ENCODE measurements at regions not wholly inside any gene's neighbourhood (a gene's known extent, or its start where the extent isn't known, plus 50 kb on each side); places are given as distances from the start of the nearest gene placed in this dataset.
"Not testable (repeated sequence)": the region's sequence is repeated elsewhere in the genome, so short reads cannot be mapped to it uniquely, and the experiment has no call there.

DNA sequence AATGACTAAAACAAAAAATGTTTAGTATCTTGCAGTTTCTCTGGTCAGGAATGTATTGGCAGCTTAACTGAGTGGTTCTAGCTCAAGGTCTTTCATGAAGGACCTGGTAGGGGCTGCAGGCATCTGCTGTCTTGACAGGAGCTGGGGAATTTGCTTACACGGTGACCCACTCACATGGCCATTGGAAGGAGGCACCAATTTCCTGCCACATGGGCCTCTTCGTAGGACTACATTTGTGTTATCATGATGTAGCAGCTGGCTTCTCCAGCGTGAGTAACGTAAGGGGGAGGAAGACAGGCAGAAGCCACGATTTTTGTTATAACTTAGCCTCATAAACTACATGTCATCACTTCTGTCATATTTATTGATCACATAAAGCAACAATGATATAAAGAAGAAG is 376.3 kb downstream of the AMY1C start:
- H3K4me3 Mint-ChIP-seq: no peak overlapping the region
- H3K27ac Mint-ChIP-seq: no peak overlapping the region
- H3K9me3 Mint-ChIP-seq: no peaks in the 10 kb centered on the region
- H3K4me1 Mint-ChIP-seq: no peaks in the 10 kb centered on the region
- ChIA-PET CTCF (no interaction called here), POLR2A (no interaction called here)
- DNase-seq: no peak
- H3K36me3 Mint-ChIP-seq (ENCODE audit: low read depth): no peaks in the 10 kb centered on the region
- no peaks in the 10 kb centered on the region for H3K27me3 Mint-ChIP-seq

GRCh38 chr1:104132382-104132973 is 382.8 kb downstream of the AMY1C start:
- DNase-seq: no peak
- Mint-ChIP-seq H3K9me3 (no peaks in the 10 kb centered on the region), H3K27ac (no peak overlapping the region), H3K27me3 (no peaks in the 10 kb centered on the region), H3K4me3 (no peak overlapping the region), H3K4me1 (no peaks in the 10 kb centered on the region), H3K36me3 (ENCODE audit: low read depth) (no peaks in the 10 kb centered on the region)
- ChIA-PET CTCF (no interaction called here), POLR2A (no interaction called here)

GRCh38 chr1:104135036-104135435 is 385.3 kb downstream of the AMY1C start:
- H3K36me3 Mint-ChIP-seq (ENCODE audit: low read depth); H3K4me3 Mint-ChIP-seq; DNase-seq; POLR2A ChIA-PET; H3K9me3 Mint-ChIP-seq; H3K27ac Mint-ChIP-seq; CTCF ChIA-PET; H3K4me1 Mint-ChIP-seq; H3K27me3 Mint-ChIP-seq: not testable (repeated sequence)

DNA sequence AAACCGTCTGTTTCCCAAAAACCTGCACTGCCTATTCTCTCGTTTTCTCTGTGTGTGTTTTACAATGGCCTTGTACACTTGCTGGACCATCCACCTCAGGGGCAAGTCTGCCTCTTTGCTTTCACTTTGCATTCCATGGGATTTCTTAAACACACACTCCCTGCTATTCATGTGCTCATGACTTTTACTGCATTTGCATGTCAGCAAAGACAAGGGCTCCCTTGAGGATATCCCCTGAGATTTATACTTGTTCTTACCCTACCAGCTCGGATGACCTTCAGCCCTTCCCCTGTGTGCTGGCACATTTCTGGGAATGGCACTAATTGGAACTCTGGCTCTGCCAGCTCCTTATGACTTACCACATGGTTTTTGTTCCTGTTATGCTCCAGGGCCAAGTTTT is 386.9 kb downstream of the AMY1C start:
- H3K36me3 Mint-ChIP-seq (ENCODE audit: low read depth): no peaks in the 10 kb centered on the region
- ChIA-PET CTCF (no interaction called here), POLR2A (no interaction called here)
- H3K4me1 Mint-ChIP-seq: no peaks in the 10 kb centered on the region
- peaks cover 2% of the 10 kb centered on the region for H3K9me3 Mint-ChIP-seq
- H3K27ac Mint-ChIP-seq: no peak overlapping the region
- H3K4me3 Mint-ChIP-seq: no peak overlapping the region
- no peak for DNase-seq
- no peaks in the 10 kb centered on the region for H3K27me3 Mint-ChIP-seq

DNA sequence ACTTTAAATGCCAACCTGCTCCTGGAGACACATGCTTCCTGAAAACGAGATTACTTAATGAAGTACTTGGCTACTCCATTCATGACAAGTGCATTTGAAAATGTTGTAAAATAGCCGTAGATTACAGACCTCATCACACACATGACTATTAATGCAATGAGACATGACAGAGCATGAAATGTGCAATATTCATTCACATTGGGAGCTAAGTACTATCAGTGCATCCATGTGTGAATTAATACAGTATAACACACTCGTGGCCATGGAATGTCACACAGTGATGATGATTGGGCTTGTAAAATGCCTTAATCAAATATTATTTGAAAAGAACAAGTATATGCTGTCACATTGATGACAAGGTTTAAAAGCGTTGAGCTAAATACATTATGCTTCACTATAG is 407.0 kb downstream of the AMY1C start:
- ChIA-PET CTCF (interaction anchor here (1.5 kb wide), 1 partner anchor 9 kb away, joined by 3 read pairs; no protein-coding TSS in a partner anchor), POLR2A (no interaction called here)
- no peak for DNase-seq
- Mint-ChIP-seq H3K9me3 (peaks cover 7% of the 10 kb centered on the region), H3K36me3 (ENCODE audit: low read depth) (no peaks in the 10 kb centered on the region), H3K4me1 (no peaks in the 10 kb centered on the region), H3K4me3 (no peak overlapping the region), H3K27ac (no peak overlapping the region), H3K27me3 (no peaks in the 10 kb centered on the region)

GRCh38 chr1:104163912-104164476 is 414.3 kb downstream of the AMY1C start:
- Mint-ChIP-seq H3K36me3 (ENCODE audit: low read depth) (no peaks in the 10 kb centered on the region), H3K27me3 (no peaks in the 10 kb centered on the region), H3K4me3 (no peak overlapping the region), H3K27ac (no peak overlapping the region), H3K4me1 (no peaks in the 10 kb centered on the region), H3K9me3 (no peaks in the 10 kb centered on the region)
- ChIA-PET POLR2A (no interaction called here), CTCF (interaction anchor here (0.6 kb wide), 1 partner anchor 355 kb away, joined by 4 read pairs; no protein-coding TSS in a partner anchor)
- no peak for DNase-seq

DNA sequence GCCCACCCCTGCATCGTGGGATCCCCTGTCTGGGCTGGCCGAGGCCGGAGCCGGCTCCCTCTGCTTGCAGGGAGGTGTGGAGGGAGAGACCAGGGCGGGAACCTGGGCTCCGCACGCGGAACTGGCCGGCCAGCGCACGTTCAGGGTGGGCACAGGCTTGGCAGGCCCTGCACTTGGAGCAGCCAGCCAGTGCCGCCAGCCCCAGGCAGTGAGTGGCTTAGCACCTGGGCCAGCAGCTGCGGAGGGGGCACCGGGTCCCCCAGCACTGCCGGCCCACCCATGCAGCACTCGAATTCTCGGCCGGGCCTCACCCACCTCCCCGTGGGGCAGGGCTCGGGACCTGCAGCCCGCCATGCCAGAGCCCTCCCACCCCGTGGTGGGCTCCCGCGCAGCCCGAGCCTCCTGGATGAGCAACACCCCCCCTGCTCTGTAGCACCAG is 422.6 kb downstream of the AMY1C start:
- POLR2A ChIA-PET: no interaction called here
- Mint-ChIP-seq H3K4me3 (no peak overlapping the region), H3K27me3 (no peaks in the 10 kb centered on the region), H3K9me3 (peaks cover 6% of the 10 kb centered on the region), H3K36me3 (ENCODE audit: low read depth) (no peaks in the 10 kb centered on the region), H3K4me1 (no peaks in the 10 kb centered on the region), H3K27ac (no peak overlapping the region)
- no peak for DNase-seq
- CTCF ChIA-PET: no interaction called here

- peaks cover 2% of the 10 kb centered on the region for H3K9me3 Mint-ChIP-seq
- H3K4me1 Mint-ChIP-seq: no peaks in the 10 kb centered on the region
- ChIA-PET CTCF (no interaction called here), POLR2A (no interaction called here)
- no peaks in the 10 kb centered on the region for H3K36me3 Mint-ChIP-seq (ENCODE audit: low read depth)
- no peaks in the 10 kb centered on the region for H3K27me3 Mint-ChIP-seq
- DNase-seq: no peak
- no peak overlapping the region for H3K4me3 Mint-ChIP-seq
- no peak overlapping the region for H3K27ac Mint-ChIP-seq
Observed at GRCh38 chr1:104182251-104182650, 432.6 kb downstream of the AMY1C start.

DNA sequence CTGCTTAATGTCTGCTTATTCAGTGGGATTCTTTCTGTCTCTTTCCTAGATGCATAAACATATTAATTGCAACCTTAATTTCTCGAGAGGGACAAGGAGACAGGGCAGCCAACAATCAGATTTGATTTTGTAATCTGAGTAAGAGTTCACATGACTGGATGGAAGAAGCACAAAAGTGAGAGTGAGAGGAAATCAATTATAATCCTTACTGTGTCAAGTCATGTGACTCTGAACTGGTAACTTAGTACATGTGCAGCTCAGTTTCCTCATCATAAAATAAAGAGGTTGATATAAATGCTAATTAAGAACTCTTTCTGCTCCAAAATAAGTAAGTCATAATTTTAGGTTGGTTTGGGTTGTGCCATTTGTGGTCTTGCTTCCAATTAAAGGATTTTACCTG is 439.5 kb downstream of the AMY1C start:
- Mint-ChIP-seq H3K36me3 (ENCODE audit: low read depth) (no peaks in the 10 kb centered on the region), H3K27me3 (no peaks in the 10 kb centered on the region), H3K4me1 (no peaks in the 10 kb centered on the region), H3K27ac (no peak overlapping the region), H3K9me3 (peaks cover 14% of the 10 kb centered on the region), H3K4me3 (no peak overlapping the region)
- CTCF ChIA-PET: no interaction called here
- POLR2A ChIA-PET: no interaction called here
- no peak for DNase-seq

GRCh38 chr1:104190821-104191220 is 441.1 kb downstream of the AMY1C start:
- H3K4me1 Mint-ChIP-seq: no peaks in the 10 kb centered on the region
- ChIA-PET POLR2A (no interaction called here), CTCF (no interaction called here)

GRCh38 chr1:104195395-104195794 is 445.7 kb downstream of the AMY1C start:
- DNase-seq: no peak
- ChIA-PET CTCF (no interaction called here), POLR2A (no interaction called here)
- no peaks in the 10 kb centered on the region for H3K4me1 Mint-ChIP-seq
- peaks cover 14% of the 10 kb centered on the region for H3K9me3 Mint-ChIP-seq
- no peaks in the 10 kb centered on the region for H3K27me3 Mint-ChIP-seq
- no peaks in the 10 kb centered on the region for H3K36me3 Mint-ChIP-seq (ENCODE audit: low read depth)
- no peak overlapping the region for H3K27ac Mint-ChIP-seq
- H3K4me3 Mint-ChIP-seq: no peak overlapping the region

More at GRCh38 chr1:104190821-104191220, 441.1 kb downstream of the AMY1C start:
- no peaks in the 10 kb centered on the region for H3K27me3 Mint-ChIP-seq
- H3K36me3 Mint-ChIP-seq (ENCODE audit: low read depth): no peaks in the 10 kb centered on the region
- no peak for DNase-seq
- no peak overlapping the region for H3K27ac Mint-ChIP-seq
- peaks cover 14% of the 10 kb centered on the region for H3K9me3 Mint-ChIP-seq
- H3K4me3 Mint-ChIP-seq: no peak overlapping the region

GRCh38 chr1:104196136-104196535 is 446.4 kb downstream of the AMY1C start:
- Mint-ChIP-seq H3K27ac (no peak overlapping the region), H3K9me3 (peaks cover 11% of the 10 kb centered on the region), H3K4me3 (no peak overlapping the region), H3K4me1 (no peaks in the 10 kb centered on the region), H3K36me3 (ENCODE audit: low read depth) (no peaks in the 10 kb centered on the region), H3K27me3 (no peaks in the 10 kb centered on the region)
- no peak for DNase-seq
- CTCF ChIA-PET: no interaction called here
- POLR2A ChIA-PET: no interaction called here

DNA sequence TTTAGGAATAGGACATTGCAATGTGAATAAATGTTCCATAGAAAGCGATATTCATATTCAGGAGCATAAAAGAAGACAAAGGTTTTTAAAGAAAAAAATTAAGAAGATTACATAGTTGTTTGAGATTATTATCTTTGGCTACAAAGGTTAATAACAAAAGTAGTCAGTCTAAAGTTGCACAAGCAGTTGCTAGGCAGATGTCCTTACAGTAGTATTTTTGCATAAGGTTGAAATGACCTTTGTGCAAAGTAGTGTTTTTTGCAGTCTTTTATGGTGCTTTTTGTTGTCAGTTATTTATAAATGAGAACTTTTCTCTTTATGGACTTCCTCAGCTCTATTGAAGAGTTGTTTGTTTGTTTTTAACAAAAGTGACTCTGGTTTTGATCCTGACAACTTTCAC is 447.8 kb downstream of the AMY1C start:
- Mint-ChIP-seq H3K36me3 (ENCODE audit: low read depth) (no peaks in the 10 kb centered on the region), H3K4me1 (no peaks in the 10 kb centered on the region), H3K27me3 (no peaks in the 10 kb centered on the region), H3K9me3 (peaks cover 9% of the 10 kb centered on the region), H3K27ac (no peak overlapping the region), H3K4me3 (no peak overlapping the region)
- DNase-seq: no peak
- ChIA-PET POLR2A (no interaction called here), CTCF (no interaction called here)

- H3K27ac Mint-ChIP-seq: no peak overlapping the region
- no peaks in the 10 kb centered on the region for H3K36me3 Mint-ChIP-seq (ENCODE audit: low read depth)
- H3K4me3 Mint-ChIP-seq: no peak overlapping the region
- H3K4me1 Mint-ChIP-seq: no peaks in the 10 kb centered on the region
- peaks cover 12% of the 10 kb centered on the region for H3K9me3 Mint-ChIP-seq
- H3K27me3 Mint-ChIP-seq: no peaks in the 10 kb centered on the region
- ChIA-PET POLR2A (no interaction called here), CTCF (no interaction called here)
- no peak for DNase-seq
Observed at GRCh38 chr1:104212239-104212638, 462.5 kb downstream of the AMY1C start.

All from activated CD4-positive, alpha-beta T cell treated with anti-CD3 and anti-CD28 coated beads, Interleukin-2, amount 10 ng/mL, durations not matched to agents 7 days and 5 days (primary cell).